ENCODE measurements at regions not wholly inside any gene's neighbourhood (a gene's known extent, or its start where the extent isn't known, plus 50 kb on each side); places are given as distances from the start of the nearest gene placed in this dataset.

- Histone ChIP-seq H3K79me2 (ENCODE audit: insufficient read depth, low read length) (no peaks in the 10 kb centered on the region), H4K20me1 (ENCODE audit: insufficient read depth, low read length) (no peaks in the 10 kb centered on the region), H3F3A (ENCODE audit: insufficient read depth, low read length) (no peaks in the 10 kb centered on the region), H3K9me2 (ENCODE audit: low read depth, low read length) (no peaks in the 10 kb centered on the region), H3K4me1 (ENCODE audit: insufficient read depth, low read length, severe bottlenecking) (no peaks in the 10 kb centered on the region), H3K4me2 (ENCODE audit: low read length) (no peak overlapping the region), H3K27ac (ENCODE audit: low read depth, low read length, poor library complexity, severe bottlenecking) (no peak overlapping the region), H3K4me3 (ENCODE audit: low read depth, low read length, poor library complexity, severe bottlenecking) (no peak overlapping the region), H3K9ac (ENCODE audit: low read length) (no peak overlapping the region), H3K36me3 (ENCODE audit: insufficient read depth, low read length) (no peaks in the 10 kb centered on the region), H2AFZ (ENCODE audit: low read length) (no peak overlapping the region), H3K9me3 (ENCODE audit: low read length) (no peaks in the 10 kb centered on the region), H3K27me3 (ENCODE audit: insufficient read depth, low read length) (no peaks in the 10 kb centered on the region)
- TF ChIP-seq CTCF (IDR thresholded peaks at IDR 0.05; ENCODE audit: low read length) (no peak), EZH2 (IDR thresholded peaks at IDR 0.05; ENCODE audit: borderline replicate concordance, low read length) (no peak)
Measured at GRCh38 chr2:150702791-150703190, 215.3 kb upstream of the RND3 start.

- Histone ChIP-seq H3K9me2 (ENCODE audit: low read depth, low read length) (no peaks in the 10 kb centered on the region), H4K20me1 (ENCODE audit: insufficient read depth, low read length) (no peaks in the 10 kb centered on the region), H3K9me3 (ENCODE audit: low read length) (no peaks in the 10 kb centered on the region), H3K27ac (ENCODE audit: low read depth, low read length, poor library complexity, severe bottlenecking) (no peak overlapping the region), H3K4me3 (ENCODE audit: low read depth, low read length, poor library complexity, severe bottlenecking) (no peak overlapping the region), H3K79me2 (ENCODE audit: insufficient read depth, low read length) (no peaks in the 10 kb centered on the region), H3K4me2 (ENCODE audit: low read length) (no peak overlapping the region), H2AFZ (ENCODE audit: low read length) (no peak overlapping the region), H3K36me3 (ENCODE audit: insufficient read depth, low read length) (no peaks in the 10 kb centered on the region), H3F3A (ENCODE audit: insufficient read depth, low read length) (no peaks in the 10 kb centered on the region), H3K9ac (ENCODE audit: low read length) (no peak overlapping the region), H3K4me1 (ENCODE audit: insufficient read depth, low read length, severe bottlenecking) (no peaks in the 10 kb centered on the region), H3K27me3 (ENCODE audit: insufficient read depth, low read length) (no peaks in the 10 kb centered on the region)
- TF ChIP-seq CTCF (IDR thresholded peaks at IDR 0.05; ENCODE audit: low read length) (no peak), EZH2 (IDR thresholded peaks at IDR 0.05; ENCODE audit: borderline replicate concordance, low read length) (no peak)
Measured at GRCh38 chr2:150700666-150701580, 213.5 kb upstream of the RND3 start.

- Histone ChIP-seq H3K27ac (ENCODE audit: low read depth, low read length, poor library complexity, severe bottlenecking) (no peak overlapping the region), H3K79me2 (ENCODE audit: insufficient read depth, low read length) (no peaks in the 10 kb centered on the region), H4K20me1 (ENCODE audit: insufficient read depth, low read length) (no peaks in the 10 kb centered on the region), H3K9ac (ENCODE audit: low read length) (no peak overlapping the region), H3K9me3 (ENCODE audit: low read length) (no peaks in the 10 kb centered on the region), H3K4me2 (ENCODE audit: low read length) (no peak overlapping the region), H3K36me3 (ENCODE audit: insufficient read depth, low read length) (no peaks in the 10 kb centered on the region), H3F3A (ENCODE audit: insufficient read depth, low read length) (no peaks in the 10 kb centered on the region), H2AFZ (ENCODE audit: low read length) (no peak overlapping the region), H3K4me3 (ENCODE audit: low read depth, low read length, poor library complexity, severe bottlenecking) (no peak overlapping the region), H3K4me1 (ENCODE audit: insufficient read depth, low read length, severe bottlenecking) (no peaks in the 10 kb centered on the region), H3K27me3 (ENCODE audit: insufficient read depth, low read length) (no peaks in the 10 kb centered on the region), H3K9me2 (ENCODE audit: low read depth, low read length) (no peaks in the 10 kb centered on the region)
- TF ChIP-seq EZH2 (IDR thresholded peaks at IDR 0.05; ENCODE audit: borderline replicate concordance, low read length) (no peak), CTCF (IDR thresholded peaks at IDR 0.05; ENCODE audit: low read length) (no peak)
Measured at GRCh38 chr2:150699218-150699617, 211.8 kb upstream of the RND3 start.
